Loucy (cell line): ENCODE measurements at regions not wholly inside any gene's neighbourhood (a gene's known extent, or its start where the extent isn't known, plus 50 kb on each side); places are given as distances from the start of the nearest gene placed in this dataset.

ENCODE experiments used
- CTCF ChIP-seq: fragments of 200-600 bp; sonication (generic); conservative IDR thresholded peaks from 2 replicates; pipeline ENCODE4 v1.5.1; 2014; ENCODE audit warnings: mild to moderate bottlenecking, antibody characterized with exemption, low read length
- EZH2phosphoT487 ChIP-seq: fragments of 200-600 bp; IDR thresholded peaks from 2 replicates; pipeline ENCODE4 v1.6.1; 2018; ENCODE audit warnings: antibody characterized with exemption, mild to moderate bottlenecking, moderate library complexity, borderline replicate concordance

GRCh38 chr15:36448418-36448817, 131.0 kb upstream of the CDIN1 start:
- TF ChIP-seq CTCF (no peak), EZH2phosphoT487 (no peak)
